Fibroblast of villous mesenchyme (primary cell): ENCODE measurements at regions not wholly inside any gene's neighbourhood (a gene's known extent, or its start where the extent isn't known, plus 50 kb on each side); places are given as distances from the start of the nearest gene placed in this dataset.

ENCODE experiments used
- DNase-seq: peaks from one replicate; pipeline ENCODE4 v3.0.0-alpha.2; 2010; ENCODE audit warnings: low read depth
- H3K4me3 ChIP-seq: 2 replicates; pipeline ENCODE4 v1.5.1; 2011; ENCODE audit warnings: low read depth, mild to moderate bottlenecking, low read length
- TF ChIP-seq, protein P1 (sequence below): IDR thresholded peaks from 2 replicates; pipeline ENCODE4 v1.5.1; 2012; ENCODE audit warnings: low read depth, mild to moderate bottlenecking, low read length; ENCODE audit not compliant: insufficient read depth

DNA sequence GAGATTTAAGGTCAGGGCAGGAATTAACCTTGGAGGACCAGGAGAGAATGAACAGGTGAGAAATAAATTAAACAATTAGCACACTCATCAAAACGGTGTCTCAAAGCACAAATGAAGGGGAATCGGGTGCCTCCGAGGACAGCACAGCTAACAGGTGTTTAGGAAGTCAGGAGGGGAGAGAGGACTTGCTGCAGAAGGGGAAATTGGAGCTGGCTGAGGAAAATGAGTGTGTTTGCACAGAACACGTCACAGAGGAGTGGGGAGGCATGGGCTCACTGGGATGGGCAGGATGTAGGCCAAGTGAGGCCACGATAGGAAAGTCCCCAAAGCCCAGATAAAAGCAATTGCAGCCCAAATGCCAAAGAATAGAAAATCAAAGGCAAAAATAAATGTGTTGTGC is 121.7 kb downstream of the ZNF664 start:
- TF ChIP-seq, protein P1, sequence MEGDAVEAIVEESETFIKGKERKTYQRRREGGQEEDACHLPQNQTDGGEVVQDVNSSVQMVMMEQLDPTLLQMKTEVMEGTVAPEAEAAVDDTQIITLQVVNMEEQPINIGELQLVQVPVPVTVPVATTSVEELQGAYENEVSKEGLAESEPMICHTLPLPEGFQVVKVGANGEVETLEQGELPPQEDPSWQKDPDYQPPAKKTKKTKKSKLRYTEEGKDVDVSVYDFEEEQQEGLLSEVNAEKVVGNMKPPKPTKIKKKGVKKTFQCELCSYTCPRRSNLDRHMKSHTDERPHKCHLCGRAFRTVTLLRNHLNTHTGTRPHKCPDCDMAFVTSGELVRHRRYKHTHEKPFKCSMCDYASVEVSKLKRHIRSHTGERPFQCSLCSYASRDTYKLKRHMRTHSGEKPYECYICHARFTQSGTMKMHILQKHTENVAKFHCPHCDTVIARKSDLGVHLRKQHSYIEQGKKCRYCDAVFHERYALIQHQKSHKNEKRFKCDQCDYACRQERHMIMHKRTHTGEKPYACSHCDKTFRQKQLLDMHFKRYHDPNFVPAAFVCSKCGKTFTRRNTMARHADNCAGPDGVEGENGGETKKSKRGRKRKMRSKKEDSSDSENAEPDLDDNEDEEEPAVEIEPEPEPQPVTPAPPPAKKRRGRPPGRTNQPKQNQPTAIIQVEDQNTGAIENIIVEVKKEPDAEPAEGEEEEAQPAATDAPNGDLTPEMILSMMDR, result no peak
- DNase-seq, result no peak
- no peak overlapping the region for H3K4me3 ChIP-seq

DNA sequence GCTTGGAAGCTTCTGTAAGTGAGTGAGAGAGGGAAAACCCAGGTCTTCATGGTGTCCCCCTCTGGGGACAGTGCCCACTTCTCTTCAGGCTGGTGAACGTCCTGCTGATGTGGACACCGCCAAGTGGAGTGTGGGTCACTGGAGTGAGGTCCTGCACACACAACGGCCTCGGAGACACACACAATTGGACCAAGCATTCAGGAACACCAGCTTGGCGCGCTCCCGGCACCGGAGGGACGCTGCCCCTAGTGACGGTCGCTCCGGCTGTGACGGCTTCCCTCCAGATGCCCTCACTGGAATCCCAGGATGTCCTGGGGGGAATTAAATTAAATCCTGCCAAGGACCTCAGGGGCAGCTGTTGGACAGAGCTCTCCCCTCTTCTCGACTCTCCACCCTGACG is 123.1 kb downstream of the ZNF664 start:
- TF ChIP-seq, protein P1, result no peak
- DNase-seq, result no peak
- H3K4me3 ChIP-seq, result no peak overlapping the region

DNA sequence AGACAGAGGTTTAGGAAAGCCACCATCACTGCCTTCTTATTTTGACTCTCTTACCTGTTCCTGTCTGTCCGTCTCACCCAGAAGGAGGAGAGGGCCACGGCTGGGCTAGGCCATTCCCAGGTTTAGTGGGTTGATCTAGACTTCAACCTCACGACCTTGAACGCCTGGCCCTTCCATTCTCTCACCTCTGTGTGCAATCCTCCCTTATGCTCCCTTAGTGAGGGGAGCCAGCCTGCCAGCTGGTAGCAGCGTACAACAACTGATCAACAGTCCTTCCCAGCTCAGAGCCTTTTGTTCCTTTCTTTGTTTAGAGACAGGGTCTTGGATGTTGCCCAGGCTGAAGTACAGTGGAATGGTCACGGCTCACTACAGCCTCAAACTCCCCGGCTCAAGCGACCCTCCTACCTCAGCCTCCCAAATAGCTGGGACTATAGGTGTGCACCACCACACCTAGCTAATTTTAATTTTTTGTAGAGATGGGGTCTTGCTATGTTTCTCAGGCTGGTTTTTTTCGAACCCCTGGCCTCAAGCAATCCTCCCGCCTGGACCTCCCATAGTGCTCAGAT is 123.9 kb downstream of the ZNF664 start:
- no peak overlapping the region for H3K4me3 ChIP-seq
- TF ChIP-seq, protein P1, result no peak
- DNase-seq, result no peak

DNA sequence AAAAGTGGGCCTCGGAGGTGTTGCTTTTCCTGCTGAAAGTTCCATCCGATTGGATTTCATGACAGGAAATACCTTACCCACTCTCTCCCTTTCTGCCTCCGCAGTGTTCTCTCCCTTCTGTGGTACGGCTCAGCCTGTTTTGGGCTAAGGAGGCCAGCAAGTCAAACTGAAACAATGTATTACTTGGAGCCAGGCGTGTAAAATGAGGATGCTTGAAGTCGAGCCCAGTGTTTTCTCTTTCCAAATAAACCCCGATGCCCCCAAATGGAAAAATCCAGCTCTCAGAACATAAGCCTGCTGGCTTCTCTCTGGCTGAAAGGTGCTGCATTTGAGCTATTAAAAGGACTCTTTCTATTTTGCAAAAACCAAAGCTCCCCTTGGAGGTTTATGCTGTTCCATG is 124.7 kb downstream of the ZNF664 start:
- TF ChIP-seq, protein P1, result no peak
- H3K4me3 ChIP-seq, result no peak overlapping the region
- DNase-seq, result no peak

DNA sequence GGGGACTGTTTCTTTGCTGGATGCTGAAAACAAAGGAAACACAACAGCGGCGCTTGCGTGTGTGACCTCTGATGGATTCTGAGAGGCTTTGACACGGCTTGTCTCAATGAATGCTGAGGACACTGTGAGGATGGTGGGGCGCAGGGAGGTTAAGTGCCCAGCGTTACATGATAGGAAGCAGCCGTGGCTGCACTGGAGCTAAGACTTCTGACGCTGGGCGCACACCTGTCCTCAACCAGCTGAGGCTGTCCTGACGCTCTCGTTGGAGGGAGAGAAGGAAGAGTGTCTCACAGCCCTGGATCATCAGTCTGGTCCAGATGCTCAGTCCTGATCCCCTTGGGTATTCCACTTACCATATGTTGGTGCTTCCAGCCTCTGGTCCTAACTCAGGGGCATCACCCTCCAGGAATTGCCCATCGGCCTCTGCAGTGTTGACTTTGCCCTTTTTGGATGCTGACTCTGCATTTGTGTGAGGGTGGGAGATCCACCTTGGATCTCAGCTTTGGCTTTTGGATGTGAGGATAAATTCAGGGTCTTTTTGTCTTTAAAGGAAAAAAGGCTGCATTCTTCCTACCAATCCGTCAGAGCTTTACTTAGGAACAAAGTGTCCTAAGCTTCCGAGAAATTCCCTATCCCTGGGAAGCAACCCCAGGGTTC is 125.2 kb downstream of the ZNF664 start:
- no peak overlapping the region for H3K4me3 ChIP-seq
- TF ChIP-seq, protein P1, result no peak
- DNase-seq, result no peak

DNA sequence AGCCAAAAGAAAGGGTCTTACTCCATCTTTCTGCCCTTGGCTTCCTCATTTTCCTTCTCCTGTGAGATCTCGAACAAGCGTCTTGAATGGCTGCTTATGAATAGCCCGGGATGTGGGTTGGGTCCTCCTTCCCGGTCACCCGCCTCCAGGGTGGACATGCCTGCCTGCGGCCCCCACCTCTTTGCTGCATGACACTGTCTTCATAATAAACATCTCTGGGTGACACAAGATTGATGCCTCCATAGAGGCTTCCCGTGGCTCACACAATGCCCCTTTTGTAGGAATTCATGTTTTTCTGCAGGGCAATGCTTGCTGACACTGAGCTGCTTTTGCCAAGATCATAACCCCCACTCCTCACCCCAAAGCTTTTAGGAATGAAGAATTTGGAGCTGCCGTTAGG is 125.9 kb downstream of the ZNF664 start:
- H3K4me3 ChIP-seq, result no peak overlapping the region
- DNase-seq, result no peak
- TF ChIP-seq, protein P1, result no peak

DNA sequence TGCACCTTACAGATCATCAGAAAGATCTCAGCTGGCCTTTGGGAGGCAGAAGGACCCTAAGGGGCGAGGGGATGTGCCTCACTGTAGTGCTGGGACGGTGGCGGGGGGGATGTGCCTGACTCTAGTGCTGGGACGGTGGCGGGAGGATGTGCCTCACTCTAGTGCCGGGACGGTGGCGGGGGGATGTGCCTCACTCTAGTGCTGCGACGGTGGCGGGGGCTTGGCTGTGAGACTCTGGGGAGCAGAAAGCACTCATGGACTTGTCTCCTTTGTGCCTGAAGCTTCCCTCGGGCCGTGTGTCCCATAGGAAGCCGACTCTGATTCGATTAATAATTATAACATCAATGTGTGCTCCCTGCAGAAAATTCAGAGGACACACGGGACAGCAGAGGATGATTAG is 126.6 kb downstream of the ZNF664 start:
- TF ChIP-seq, protein P1, result no peak
- H3K4me3 ChIP-seq, result no peak overlapping the region
- no peak for DNase-seq
